Cardiac muscle cell (in vitro differentiated cells and primary cell): ENCODE measurements at regions not wholly inside any gene's neighbourhood (a gene's known extent, or its start where the extent isn't known, plus 50 kb on each side); places are given as distances from the start of the nearest gene placed in this dataset.
A peak's percentile ranks its signal among the peaks of the same experiment; 100 is the strongest.

Experiments used
- DNase-seq, 2 donors: peaks; one replicate each; pipeline versions ENCODE4 v3.0.0 to v3.0.0-alpha.2; 2010 to 2017; ENCODE audit warnings: low read depth in 1 of 2, low spot score in 1 of 2
- H3K27ac ChIP-seq: fragments of 200-600 bp; sonication (generic); 2 replicates; pipeline ENCODE4 v1.5.1; 2016
- H3K27me3 ChIP-seq: fragments of 200-600 bp; sonication (generic); 2 replicates; pipeline ENCODE4 v1.6.0; 2016; ENCODE audit warnings: control low read depth
- H3K36me3 ChIP-seq: fragments of 200-600 bp; sonication (generic); 2 replicates; pipeline ENCODE4 v1.5.1; 2016; ENCODE audit warnings: control low read depth
- H3K4me1 ChIP-seq: fragments of 200-600 bp; sonication (generic); 2 replicates; pipeline ENCODE4 v1.8.1; 2017; ENCODE audit warnings: low read depth, mild to moderate bottlenecking, mixed run types
- H3K4me3 ChIP-seq: fragments of 200-600 bp; sonication (generic); 2 replicates; pipeline ENCODE4 v1.5.1; 2016; ENCODE audit warnings: mild to moderate bottlenecking
- H3K9me3 ChIP-seq: fragments of 200-600 bp; sonication (generic); 2 replicates; pipeline ENCODE4 v1.5.1; 2017; ENCODE audit warnings: low read depth, mild to moderate bottlenecking, control low read depth
- CTCF ChIP-seq: IDR thresholded peaks from 2 replicates; pipeline ENCODE4 v1.5.1; 2012; ENCODE audit warnings: low read depth, mild to moderate bottlenecking, low read length

GRCh38 chr11:19472679-19473078, 231.9 kb upstream of the E2F8 start:
- no peaks in the 10 kb centered on the region for H3K4me1 ChIP-seq
- H3K4me3 ChIP-seq = no peak overlapping the region
- TF ChIP-seq CTCF = no peak
- no peaks in the 10 kb centered on the region for H3K36me3 ChIP-seq
- no peaks in the 10 kb centered on the region for H3K9me3 ChIP-seq
- H3K27me3 ChIP-seq = no peaks in the 10 kb centered on the region
- H3K27ac ChIP-seq = no peak overlapping the region
- DNase-seq = peak in 1 of 2 donors; percentile 53

DNA sequence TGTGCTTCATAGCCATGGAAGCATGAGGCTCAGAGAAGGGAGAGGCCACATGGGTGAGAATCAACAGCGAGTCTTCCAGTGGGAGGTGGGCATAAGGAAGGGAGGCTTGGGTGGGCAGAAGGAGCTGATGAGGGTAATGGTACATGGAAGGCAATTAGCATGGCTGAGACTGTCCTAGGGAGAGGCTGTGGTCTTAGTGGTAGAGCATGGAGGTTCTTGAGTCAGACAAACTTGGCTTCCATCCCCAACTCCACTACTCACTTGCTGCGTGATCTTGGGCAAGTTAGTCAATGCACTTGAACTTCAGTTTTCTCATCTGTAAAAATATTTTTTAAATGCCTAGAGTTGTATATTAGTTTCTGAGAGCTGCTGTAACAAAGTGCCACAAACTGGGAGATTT, 227.2 kb upstream of the E2F8 start:
- H3K36me3 ChIP-seq = no peaks in the 10 kb centered on the region
- TF ChIP-seq CTCF = no peak
- H3K9me3 ChIP-seq = no peaks in the 10 kb centered on the region
- H3K27ac ChIP-seq = no peak overlapping the region
- peaks cover 4% of the 10 kb centered on the region for H3K27me3 ChIP-seq
- H3K4me3 ChIP-seq = no peak overlapping the region
- DNase-seq = no peak
- no peaks in the 10 kb centered on the region for H3K4me1 ChIP-seq

- no peaks in the 10 kb centered on the region for H3K9me3 ChIP-seq
- no peaks in the 10 kb centered on the region for H3K4me1 ChIP-seq
- DNase-seq = no peak
- no peaks in the 10 kb centered on the region for H3K36me3 ChIP-seq
- no peak for TF ChIP-seq CTCF
- no peak overlapping the region for H3K27ac ChIP-seq
- H3K27me3 ChIP-seq = peaks cover 4% of the 10 kb centered on the region
- H3K4me3 ChIP-seq = no peak overlapping the region
Observed at GRCh38 chr11:19466314-19466713, 225.6 kb upstream of the E2F8 start.

DNA sequence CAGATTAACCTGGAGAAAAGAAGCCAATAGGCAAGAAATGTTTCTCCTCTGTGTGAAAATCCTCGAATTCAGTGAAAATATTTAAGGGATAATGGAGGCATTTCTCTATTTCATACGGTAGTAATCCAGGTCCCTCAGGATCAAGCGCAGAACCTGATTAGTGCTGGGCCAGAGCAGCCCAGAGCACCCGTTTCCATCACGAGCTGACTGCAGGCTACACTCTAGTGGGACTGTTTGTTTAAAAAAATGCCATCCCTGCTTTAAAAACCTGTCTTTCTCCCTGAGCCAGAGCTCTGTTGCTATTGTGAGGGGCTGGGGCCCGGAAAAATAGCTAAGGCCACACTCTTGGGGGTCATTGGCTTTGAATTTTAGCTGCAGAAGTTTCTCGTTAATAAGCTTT, 223.2 kb upstream of the E2F8 start:
- no peak overlapping the region for H3K4me3 ChIP-seq
- H3K9me3 ChIP-seq = no peaks in the 10 kb centered on the region
- no peak for DNase-seq
- no peak overlapping the region for H3K27ac ChIP-seq
- H3K4me1 ChIP-seq = no peaks in the 10 kb centered on the region
- H3K27me3 ChIP-seq = peaks cover 4% of the 10 kb centered on the region
- no peaks in the 10 kb centered on the region for H3K36me3 ChIP-seq
- no peak for TF ChIP-seq CTCF

- Histone ChIP-seq H3K4me1 (no peaks in the 10 kb centered on the region), H3K27me3 (no peaks in the 10 kb centered on the region), H3K9me3 (no peaks in the 10 kb centered on the region), H3K27ac (no peak overlapping the region), H3K4me3 (no peak overlapping the region), H3K36me3 (no peaks in the 10 kb centered on the region)
- no peak for TF ChIP-seq CTCF
- DNase-seq = peak in 1 of 2 donors; percentile 48
Observed at GRCh38 chr11:19460718-19461405, 220.1 kb upstream of the E2F8 start.
